ENCODE measurements at regions not wholly inside any gene's neighbourhood (a gene's known extent, or its start where the extent isn't known, plus 50 kb on each side); places are given as distances from the start of the nearest gene placed in this dataset.

GRCh38 chr2:204373942-204374341 lies 171.3 kb upstream of the PARD3B start:
- TF ChIP-seq, protein P1, sequence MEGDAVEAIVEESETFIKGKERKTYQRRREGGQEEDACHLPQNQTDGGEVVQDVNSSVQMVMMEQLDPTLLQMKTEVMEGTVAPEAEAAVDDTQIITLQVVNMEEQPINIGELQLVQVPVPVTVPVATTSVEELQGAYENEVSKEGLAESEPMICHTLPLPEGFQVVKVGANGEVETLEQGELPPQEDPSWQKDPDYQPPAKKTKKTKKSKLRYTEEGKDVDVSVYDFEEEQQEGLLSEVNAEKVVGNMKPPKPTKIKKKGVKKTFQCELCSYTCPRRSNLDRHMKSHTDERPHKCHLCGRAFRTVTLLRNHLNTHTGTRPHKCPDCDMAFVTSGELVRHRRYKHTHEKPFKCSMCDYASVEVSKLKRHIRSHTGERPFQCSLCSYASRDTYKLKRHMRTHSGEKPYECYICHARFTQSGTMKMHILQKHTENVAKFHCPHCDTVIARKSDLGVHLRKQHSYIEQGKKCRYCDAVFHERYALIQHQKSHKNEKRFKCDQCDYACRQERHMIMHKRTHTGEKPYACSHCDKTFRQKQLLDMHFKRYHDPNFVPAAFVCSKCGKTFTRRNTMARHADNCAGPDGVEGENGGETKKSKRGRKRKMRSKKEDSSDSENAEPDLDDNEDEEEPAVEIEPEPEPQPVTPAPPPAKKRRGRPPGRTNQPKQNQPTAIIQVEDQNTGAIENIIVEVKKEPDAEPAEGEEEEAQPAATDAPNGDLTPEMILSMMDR (IDR thresholded peaks at IDR 0.05; ENCODE audit: low read depth, low read length, poor library complexity, severe bottlenecking) = no peak
- no peak for TF ChIP-seq EZH2phosphoT487 (IDR thresholded peaks at IDR 0.05; ENCODE audit: borderline replicate concordance, low read length)

Measured in DOHH2 (cell line).